ENCODE measurements at regions not wholly inside any gene's neighbourhood (a gene's known extent, or its start where the extent isn't known, plus 50 kb on each side); places are given as distances from the start of the nearest gene placed in this dataset.
A peak's percentile ranks its signal among the peaks of the same experiment; 100 is the strongest.

- Histone ChIP-seq H4K20me1 (replicated peaks in 1 of 2; ENCODE audit: control insufficient read depth in 1 of 2, insufficient read depth in 2 of 2, low read length in 2 of 2) (no peaks in the 10 kb centered on the region), H3K4ac (replicated peaks; ENCODE audit: insufficient read length, low read depth, low read length) (no peak overlapping the region), H3K4me2 (ENCODE audit: insufficient read depth in 1 of 2, low read depth in 2 of 2, low read length in 2 of 2) (no peak overlapping the region), H2AK5ac (ENCODE audit: low read depth, low read length) (no peak overlapping the region), H3K14ac (ENCODE audit: insufficient read length) (no peak overlapping the region), H4K91ac (replicated peaks; ENCODE audit: insufficient read length, low read length) (no peak overlapping the region), H4K5ac (ENCODE audit: insufficient read length, low read depth, low read length) (no peak overlapping the region), H3K18ac (ENCODE audit: extremely low read depth, low read length) (no peak overlapping the region), H3K23ac (ENCODE audit: insufficient read length) (no peak overlapping the region), H3K4me3 (ENCODE audit: extremely low read depth in 1 of 4, insufficient read depth in 2 of 4, low read depth in 3 of 4, low read length in 4 of 4) (no peak overlapping the region), H2BK15ac (ENCODE audit: low read length) (no peak overlapping the region), H3K9me3 (ENCODE audit: insufficient read depth in 2 of 2, low read depth in 1 of 2, low read length in 1 of 2) (no peaks in the 10 kb centered on the region), H2BK5ac (ENCODE audit: low read depth, low read length) (no peak overlapping the region), H2AFZ (ENCODE audit: low read length) (no peak overlapping the region), H3K27me3 (replicated peaks in 1 of 4; ENCODE audit: control insufficient read depth in 3 of 4, extremely low read depth in 1 of 4, insufficient read depth in 3 of 4, low read length in 3 of 4) (no peaks in the 10 kb centered on the region), H2BK12ac (ENCODE audit: low read depth, low read length) (no peak overlapping the region), H3K56ac (replicated peaks; ENCODE audit: insufficient read length, low read depth, low read length) (no peak overlapping the region), H3K23me2 (ENCODE audit: low read depth, low read length) (no peaks in the 10 kb centered on the region), H2BK20ac (ENCODE audit: low read length) (no peak overlapping the region), H3K79me2 (ENCODE audit: control insufficient read depth in 1 of 2, insufficient read depth in 2 of 2, low read length in 2 of 2) (no peaks in the 10 kb centered on the region), H2BK120ac (replicated peaks; ENCODE audit: low read depth, low read length) (no peak overlapping the region), H3K36me3 (ENCODE audit: control insufficient read depth in 2 of 4, insufficient read depth in 4 of 4, low read length in 3 of 4) (no peaks in the 10 kb centered on the region), H3K9ac (replicated peaks in 1 of 4; ENCODE audit: extremely low read depth in 1 of 4, low read depth in 3 of 4, low read length in 3 of 4) (no peak overlapping the region), H4K8ac (ENCODE audit: extremely low read depth, insufficient read depth, low read length) (no peak overlapping the region), H3K27ac (ENCODE audit: low read depth, low read length) (no peak overlapping the region), H3K79me1 (ENCODE audit: low read depth, low read length) (no peaks in the 10 kb centered on the region), H3K4me1 (replicated peaks in 1 of 4; ENCODE audit: control insufficient read depth in 3 of 4, insufficient read depth in 4 of 4, low read length in 3 of 4) (no peaks in the 10 kb centered on the region)
- 97% methylated on average over 4 of the region's 4 CpGs; no CpG with 5 or more reads in 1 of the 2 experiments for WGBS, 2 experiments (ENCODE audit: extremely low coverage in 1 of 2, insufficient coverage in 1 of 2, insufficient read length in 1 of 2, insufficient replicate concordance in 2 of 2, low coverage in 1 of 2, low lambda C conversion rate in 2 of 2, missing lambda C conversion rate in 1 of 2)
- POLR2A ChIA-PET (ENCODE audit: partially characterized antibody): no interaction called here
- peak; percentile 95 for TF ChIP-seq CEBPB (IDR thresholded peaks at IDR 0.05; ENCODE audit: low read depth, low read length)
- TF ChIP-seq TCF12 (IDR thresholded peaks at IDR 0.05; ENCODE audit: low read depth, low read length): no peak
- DNase-seq (ENCODE audit: low read depth in 1 of 2, low spot score in 2 of 2) (no peak), FAIRE-seq (no peak)
- CTCF ChIA-PET (ENCODE audit: partially characterized antibody): no interaction called here
These were observed 1343.9 kb upstream of the ACO1 start for GRCh38 chr9:31040564-31040963.
